HFFc6 (cell line): ENCODE measurements at regions not wholly inside any gene's neighbourhood (a gene's known extent, or its start where the extent isn't known, plus 50 kb on each side); places are given as distances from the start of the nearest gene placed in this dataset.

Source experiments
- DNase-seq: peaks from one replicate; pipeline ENCODE4 v3.0.0-alpha.2; 2018
- H3K27ac Mint-ChIP-seq: 2 replicates; pipeline ENCODE4 v1.8.0; 2020; ENCODE audit warnings: mild to moderate bottlenecking, mixed read lengths
- H3K27me3 Mint-ChIP-seq: 2 replicates; pipeline ENCODE4 v1.8.0; 2021; ENCODE audit warnings: mild to moderate bottlenecking, moderate library complexity, mixed read lengths; ENCODE audit not compliant: insufficient read depth
- H3K36me3 Mint-ChIP-seq: 2 replicates; pipeline ENCODE4 v1.8.0; 2021; ENCODE audit warnings: low read depth, mixed read lengths
- H3K4me1 Mint-ChIP-seq: 2 replicates; pipeline ENCODE4 v1.8.0; 2020; ENCODE audit warnings: low read depth, mixed read lengths
- H3K4me3 Mint-ChIP-seq: 2 replicates; pipeline ENCODE4 v1.8.0; 2020; ENCODE audit warnings: mild to moderate bottlenecking, moderate library complexity, mixed read lengths
- H3K9me3 Mint-ChIP-seq: 2 replicates; pipeline ENCODE4 v1.8.0; 2020; ENCODE audit warnings: mild to moderate bottlenecking, mixed read lengths
- CTCF ChIP-seq: fragments of 200-600 bp; sonication (generic); IDR thresholded peaks from 2 replicates; pipeline ENCODE4 v1.5.0; 2021; ENCODE audit warnings: antibody characterized with exemption, mild to moderate bottlenecking

GRCh38 chr1:42041031-42041430, 112.2 kb upstream of the GUCA2B start:
- DNase-seq: no peak
- Mint-ChIP-seq H3K27ac (no peak overlapping the region), H3K4me1 (peaks cover 5% of the 10 kb centered on the region; the same call in 1 of the 2 replicates), H3K4me3 (no peak overlapping the region), H3K9me3 (no peaks in the 10 kb centered on the region), H3K27me3 (peaks cover 8% of the 10 kb centered on the region), H3K36me3 (no peaks in the 10 kb centered on the region)
- no peak for TF ChIP-seq CTCF

DNA sequence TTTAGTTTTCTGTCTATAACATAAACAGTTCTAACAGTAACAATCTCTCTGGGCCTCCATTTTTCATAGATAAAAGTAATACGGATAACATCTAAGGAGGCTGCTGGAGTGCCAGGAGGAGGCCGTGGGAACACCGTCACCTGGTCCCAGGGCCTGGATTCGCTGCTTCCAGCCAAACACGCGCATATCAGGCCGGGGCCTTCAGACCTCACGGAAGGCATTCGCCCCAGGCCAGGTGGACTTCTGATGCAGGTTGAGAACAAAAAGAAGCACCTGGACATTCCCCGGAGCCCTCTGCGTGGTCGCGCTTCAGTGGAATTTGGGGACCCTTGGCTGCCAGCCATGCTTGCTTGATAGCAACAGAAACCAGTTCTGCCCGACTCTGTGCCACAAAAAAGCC, 113.1 kb upstream of the GUCA2B start:
- Mint-ChIP-seq H3K36me3 (no peaks in the 10 kb centered on the region), H3K9me3 (no peaks in the 10 kb centered on the region), H3K4me1 (peaks cover 5% of the 10 kb centered on the region; the same call in 1 of the 2 replicates), H3K27ac (no peak overlapping the region), H3K4me3 (no peak overlapping the region), H3K27me3 (peaks cover 4% of the 10 kb centered on the region; the same call in 1 of the 2 replicates)
- DNase-seq: no peak
- TF ChIP-seq CTCF: no peak

DNA sequence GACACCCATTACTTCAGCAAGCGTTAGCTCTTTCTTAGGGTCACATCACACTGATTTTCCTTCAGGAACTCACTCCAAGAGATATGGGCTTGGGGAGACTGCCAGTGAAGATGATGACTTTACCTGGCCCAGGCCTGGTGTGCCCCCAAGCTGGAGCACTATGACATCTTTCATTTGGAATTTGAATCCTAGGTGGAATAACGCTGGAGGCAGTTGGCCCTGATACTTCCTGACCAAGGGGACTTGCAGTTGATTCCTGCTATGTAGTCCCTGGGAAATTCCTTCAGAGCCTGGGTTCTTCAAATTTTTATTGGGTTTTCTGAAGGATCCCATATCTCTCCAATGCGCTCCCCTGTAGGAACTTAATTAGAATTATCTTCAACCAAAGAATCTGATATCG, 114.9 kb upstream of the GUCA2B start:
- H3K27me3 Mint-ChIP-seq: peaks cover 5% of the 10 kb centered on the region
- no peak for DNase-seq
- no peak overlapping the region for H3K4me3 Mint-ChIP-seq
- H3K9me3 Mint-ChIP-seq: no peaks in the 10 kb centered on the region
- no peaks in the 10 kb centered on the region for H3K36me3 Mint-ChIP-seq
- H3K27ac Mint-ChIP-seq: no peak overlapping the region
- H3K4me1 Mint-ChIP-seq: peaks cover 15% of the 10 kb centered on the region
- TF ChIP-seq CTCF: no peak

DNA sequence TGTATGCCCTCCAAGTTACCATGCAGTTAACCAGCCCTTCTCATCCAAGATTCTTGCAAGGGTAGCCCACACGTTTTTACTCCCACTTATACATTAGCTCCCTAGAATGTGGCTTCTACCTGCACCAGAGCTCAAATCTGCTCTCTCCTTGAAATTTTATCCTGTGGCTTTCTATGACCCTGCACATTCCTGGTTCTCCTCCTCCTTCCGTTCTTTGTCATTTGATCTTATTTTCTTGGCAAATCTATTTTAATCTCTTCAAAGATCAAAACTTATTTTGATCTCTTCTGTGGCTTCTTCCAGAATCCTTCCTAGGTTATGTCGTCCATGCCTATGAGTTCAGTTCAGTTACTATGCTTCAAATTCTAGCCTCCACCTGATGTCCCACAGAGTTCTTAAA, 115.6 kb upstream of the GUCA2B start:
- Mint-ChIP-seq H3K36me3 (no peaks in the 10 kb centered on the region), H3K27me3 (peaks cover 5% of the 10 kb centered on the region), H3K9me3 (no peaks in the 10 kb centered on the region), H3K4me3 (no peak overlapping the region), H3K4me1 (peaks cover 15% of the 10 kb centered on the region), H3K27ac (no peak overlapping the region)
- DNase-seq: no peak
- no peak for TF ChIP-seq CTCF

- Mint-ChIP-seq H3K4me1 (peaks cover 15% of the 10 kb centered on the region), H3K36me3 (no peaks in the 10 kb centered on the region), H3K4me3 (no peak overlapping the region), H3K27me3 (peaks cover 5% of the 10 kb centered on the region), H3K9me3 (no peaks in the 10 kb centered on the region), H3K27ac (no peak overlapping the region)
- DNase-seq: no peak
- TF ChIP-seq CTCF: no peak
These were observed 116.0 kb upstream of the GUCA2B start for GRCh38 chr1:42037161-42037560.
